Gastroesophageal sphincter (tissue), 3 donors: ENCODE measurements at regions not wholly inside any gene's neighbourhood (a gene's known extent, or its start where the extent isn't known, plus 50 kb on each side); places are given as distances from the start of the nearest gene placed in this dataset.

Experiments
- POLR2A ChIP-seq, 2 donors: fragments of 450-650 bp; IDR thresholded peaks; one replicate each; pipeline ENCODE4 v1.6.1; 2017; ENCODE audit warnings: antibody characterized with exemption in 2 of 2, mild to moderate bottlenecking in 2 of 2, moderate library complexity in 1 of 2
- POLR2AphosphoS5 ChIP-seq: sonication (generic); formaldehyde crosslinking; IDR thresholded peaks from one replicate; pipeline ENCODE4 v1.6.1; 2017; ENCODE audit warnings: antibody characterized with exemption
- TF ChIP-seq, protein P1 (sequence below), 4 experiments: fragments of 200-600 bp in 2 of 4; fragments of 450-650 bp in 2 of 4; sonication (generic) in 1 of 4; IDR thresholded peaks; one replicate each; pipeline ENCODE4 v1.5.1; 2017 to 2019; ENCODE audit warnings: antibody characterized with exemption in 4 of 4, mild to moderate bottlenecking in 2 of 4, moderate library complexity in 2 of 4

DNA sequence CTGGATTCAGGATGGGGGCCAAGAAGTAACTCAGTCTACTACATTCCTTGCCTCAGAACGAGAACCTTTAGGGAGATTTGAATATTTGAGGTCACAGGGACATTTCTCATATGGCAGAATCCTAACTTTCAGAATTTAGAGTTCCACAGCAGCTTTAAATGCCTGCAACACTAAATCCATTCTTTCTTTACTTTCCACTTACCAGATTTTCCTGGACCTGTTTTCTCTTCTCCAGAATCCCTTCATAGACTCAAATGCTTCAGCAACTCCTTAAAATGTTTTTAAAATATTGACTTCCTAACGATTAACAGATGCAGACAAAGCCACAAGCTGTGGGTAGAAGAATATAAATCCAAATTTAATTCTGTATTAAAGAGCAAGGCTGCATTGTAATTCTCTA is 63.1 kb downstream of the PRSS23 start:
- TF ChIP-seq, protein P1, sequence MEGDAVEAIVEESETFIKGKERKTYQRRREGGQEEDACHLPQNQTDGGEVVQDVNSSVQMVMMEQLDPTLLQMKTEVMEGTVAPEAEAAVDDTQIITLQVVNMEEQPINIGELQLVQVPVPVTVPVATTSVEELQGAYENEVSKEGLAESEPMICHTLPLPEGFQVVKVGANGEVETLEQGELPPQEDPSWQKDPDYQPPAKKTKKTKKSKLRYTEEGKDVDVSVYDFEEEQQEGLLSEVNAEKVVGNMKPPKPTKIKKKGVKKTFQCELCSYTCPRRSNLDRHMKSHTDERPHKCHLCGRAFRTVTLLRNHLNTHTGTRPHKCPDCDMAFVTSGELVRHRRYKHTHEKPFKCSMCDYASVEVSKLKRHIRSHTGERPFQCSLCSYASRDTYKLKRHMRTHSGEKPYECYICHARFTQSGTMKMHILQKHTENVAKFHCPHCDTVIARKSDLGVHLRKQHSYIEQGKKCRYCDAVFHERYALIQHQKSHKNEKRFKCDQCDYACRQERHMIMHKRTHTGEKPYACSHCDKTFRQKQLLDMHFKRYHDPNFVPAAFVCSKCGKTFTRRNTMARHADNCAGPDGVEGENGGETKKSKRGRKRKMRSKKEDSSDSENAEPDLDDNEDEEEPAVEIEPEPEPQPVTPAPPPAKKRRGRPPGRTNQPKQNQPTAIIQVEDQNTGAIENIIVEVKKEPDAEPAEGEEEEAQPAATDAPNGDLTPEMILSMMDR (IDR thresholded peaks at IDR 0.05): no peak
- no peak for TF ChIP-seq POLR2AphosphoS5
- no peak for TF ChIP-seq POLR2A (IDR thresholded peaks at IDR 0.05)
